ENCODE measurements at regions not wholly inside any gene's neighbourhood (a gene's known extent, or its start where the extent isn't known, plus 50 kb on each side); places are given as distances from the start of the nearest gene placed in this dataset.

DNA sequence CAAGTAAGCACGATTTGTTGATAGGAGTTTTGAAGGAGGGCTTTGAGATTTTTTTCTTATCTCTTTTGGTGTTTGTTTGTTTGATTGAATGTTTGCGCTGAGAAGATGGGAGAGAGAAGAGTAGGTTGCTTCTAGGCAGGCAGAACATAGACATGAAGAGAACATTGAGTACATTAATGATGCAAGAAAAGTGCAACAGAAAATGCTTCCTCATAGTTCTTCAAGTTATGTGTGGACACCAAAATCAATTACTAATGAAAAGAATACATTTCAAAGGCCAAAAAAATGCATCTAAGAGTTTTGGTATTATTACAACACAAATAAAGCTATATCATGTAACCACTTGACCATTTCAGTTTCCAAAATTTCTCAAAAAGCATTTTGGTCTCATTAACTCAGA is 191.0 kb upstream of the PPARGC1A start:
- TF ChIP-seq, protein P1, sequence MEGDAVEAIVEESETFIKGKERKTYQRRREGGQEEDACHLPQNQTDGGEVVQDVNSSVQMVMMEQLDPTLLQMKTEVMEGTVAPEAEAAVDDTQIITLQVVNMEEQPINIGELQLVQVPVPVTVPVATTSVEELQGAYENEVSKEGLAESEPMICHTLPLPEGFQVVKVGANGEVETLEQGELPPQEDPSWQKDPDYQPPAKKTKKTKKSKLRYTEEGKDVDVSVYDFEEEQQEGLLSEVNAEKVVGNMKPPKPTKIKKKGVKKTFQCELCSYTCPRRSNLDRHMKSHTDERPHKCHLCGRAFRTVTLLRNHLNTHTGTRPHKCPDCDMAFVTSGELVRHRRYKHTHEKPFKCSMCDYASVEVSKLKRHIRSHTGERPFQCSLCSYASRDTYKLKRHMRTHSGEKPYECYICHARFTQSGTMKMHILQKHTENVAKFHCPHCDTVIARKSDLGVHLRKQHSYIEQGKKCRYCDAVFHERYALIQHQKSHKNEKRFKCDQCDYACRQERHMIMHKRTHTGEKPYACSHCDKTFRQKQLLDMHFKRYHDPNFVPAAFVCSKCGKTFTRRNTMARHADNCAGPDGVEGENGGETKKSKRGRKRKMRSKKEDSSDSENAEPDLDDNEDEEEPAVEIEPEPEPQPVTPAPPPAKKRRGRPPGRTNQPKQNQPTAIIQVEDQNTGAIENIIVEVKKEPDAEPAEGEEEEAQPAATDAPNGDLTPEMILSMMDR (IDR thresholded peaks at IDR 0.05) = no peak
- no peak for TF ChIP-seq EP300 (IDR thresholded peaks at IDR 0.05)

Data from ovary (tissue), 3 donors.